Activated CD4-positive, alpha-beta T cell treated with anti-CD3 and anti-CD28 coated beads, Interleukin-2, amount 10 ng/mL, durations not matched to agents 24 days and 14 days (primary cell): ENCODE measurements at regions not wholly inside any gene's neighbourhood (a gene's known extent, or its start where the extent isn't known, plus 50 kb on each side); places are given as distances from the start of the nearest gene placed in this dataset.

Experiments used
- DNase-seq: peaks from one replicate; pipeline ENCODE4 v3.0.0; 2022
- H3K27ac Mint-ChIP-seq: one replicate; pipeline ENCODE4 v1.8.0; 2022; ENCODE audit warnings: mild to moderate bottlenecking, mixed read lengths
- H3K27me3 Mint-ChIP-seq: one replicate; pipeline ENCODE4 v1.8.0; 2022; ENCODE audit warnings: mixed read lengths
- H3K36me3 Mint-ChIP-seq: one replicate; pipeline ENCODE4 v1.8.0; 2022; ENCODE audit warnings: low read depth, mild to moderate bottlenecking, mixed read lengths
- H3K4me1 Mint-ChIP-seq: one replicate; pipeline ENCODE4 v1.8.0; 2021; ENCODE audit warnings: mixed read lengths
- H3K4me3 Mint-ChIP-seq: one replicate; pipeline ENCODE4 v1.8.0; 2022; ENCODE audit warnings: mild to moderate bottlenecking, moderate library complexity, mixed read lengths
- H3K9me3 Mint-ChIP-seq: one replicate; pipeline ENCODE4 v1.8.0; 2021; ENCODE audit warnings: mixed read lengths
- intact Hi-C: fragments of 100-400 bp; cut with micrococcal nuclease; formaldehyde crosslinking; loops from one replicate; pipeline ENCODE4 v1.15.1; 2023

DNA sequence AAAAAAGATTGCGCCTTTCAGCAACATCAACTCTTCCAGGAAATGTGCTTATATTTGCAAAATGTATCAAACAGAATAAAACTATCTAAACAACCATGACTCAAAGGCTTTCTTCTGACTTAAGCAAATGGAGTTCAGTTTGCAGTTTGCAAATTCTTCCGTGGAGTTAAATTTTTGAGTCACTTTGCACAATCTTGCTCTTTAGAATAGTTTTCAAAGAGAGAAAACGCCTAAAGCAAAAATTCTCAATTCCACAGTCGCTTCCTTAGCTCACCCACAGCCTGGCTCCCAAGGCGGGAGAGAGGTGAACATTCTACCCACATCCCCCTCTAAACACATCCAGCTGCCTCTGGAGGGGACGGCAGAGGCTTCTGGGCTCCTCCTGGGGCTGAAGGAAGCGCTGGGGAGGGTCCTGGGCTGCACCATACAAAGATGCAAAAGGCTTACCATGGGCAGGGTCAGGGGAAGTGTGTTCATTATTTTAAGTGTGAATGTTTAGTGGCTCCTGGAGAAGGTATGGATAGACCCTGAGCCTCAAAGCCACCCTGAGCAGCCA lies 1487.3 kb downstream of the TBC1D22A start:
- H3K4me1 Mint-ChIP-seq: peaks cover 3% of the 10 kb centered on the region
- H3K9me3 Mint-ChIP-seq: no peaks in the 10 kb centered on the region
- DNase-seq: no peak
- no peak overlapping the region for H3K4me3 Mint-ChIP-seq
- no peaks in the 10 kb centered on the region for H3K27me3 Mint-ChIP-seq
- H3K36me3 Mint-ChIP-seq: no peaks in the 10 kb centered on the region
- intact Hi-C loops: no loop called here
- H3K27ac Mint-ChIP-seq: no peak overlapping the region

- intact Hi-C loops: no loop called here
- no peaks in the 10 kb centered on the region for H3K27me3 Mint-ChIP-seq
- no peaks in the 10 kb centered on the region for H3K9me3 Mint-ChIP-seq
- H3K36me3 Mint-ChIP-seq: no peaks in the 10 kb centered on the region
- no peak overlapping the region for H3K4me3 Mint-ChIP-seq
- no peak overlapping the region for H3K27ac Mint-ChIP-seq
- DNase-seq: no peak
- peaks cover 3% of the 10 kb centered on the region for H3K4me1 Mint-ChIP-seq
Measured at GRCh38 chr22:48248901-48249455, 1486.5 kb downstream of the TBC1D22A start.

- Mint-ChIP-seq H3K9me3 (no peaks in the 10 kb centered on the region), H3K27me3 (no peaks in the 10 kb centered on the region), H3K4me1 (peaks cover 3% of the 10 kb centered on the region), H3K36me3 (no peaks in the 10 kb centered on the region), H3K27ac (no peak overlapping the region), H3K4me3 (no peak overlapping the region)
- intact Hi-C loops: no loop called here
- DNase-seq: no peak
Measured at GRCh38 chr22:48247829-48248228, 1485.4 kb downstream of the TBC1D22A start.

DNA sequence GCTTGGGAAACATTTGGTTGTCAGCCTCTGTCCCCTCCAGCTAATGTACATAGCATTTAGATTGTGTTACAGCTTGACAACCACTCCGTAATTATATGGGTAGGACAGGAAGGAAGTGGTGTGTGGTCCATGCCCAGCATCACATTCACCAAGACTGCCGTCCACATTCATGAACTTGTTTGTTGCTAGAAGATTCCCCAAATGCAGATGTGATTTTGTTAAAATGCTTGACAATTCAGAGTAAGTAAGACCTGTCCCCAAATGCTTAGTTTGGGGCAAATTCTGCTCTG lies 1482.7 kb downstream of the TBC1D22A start:
- intact Hi-C loops: no loop called here
- Mint-ChIP-seq H3K27ac (no peak overlapping the region), H3K9me3 (no peaks in the 10 kb centered on the region), H3K4me3 (no peak overlapping the region), H3K36me3 (no peaks in the 10 kb centered on the region), H3K27me3 (no peaks in the 10 kb centered on the region), H3K4me1 (peaks cover 5% of the 10 kb centered on the region)
- DNase-seq: no peak

GRCh38 chr22:48244388-48245195 lies 1482.1 kb downstream of the TBC1D22A start:
- intact Hi-C loops: no loop called here
- Mint-ChIP-seq H3K9me3 (no peaks in the 10 kb centered on the region), H3K4me3 (no peak overlapping the region), H3K4me1 (peaks cover 5% of the 10 kb centered on the region), H3K36me3 (no peaks in the 10 kb centered on the region), H3K27ac (no peak overlapping the region), H3K27me3 (no peaks in the 10 kb centered on the region)
- DNase-seq: no peak

DNA sequence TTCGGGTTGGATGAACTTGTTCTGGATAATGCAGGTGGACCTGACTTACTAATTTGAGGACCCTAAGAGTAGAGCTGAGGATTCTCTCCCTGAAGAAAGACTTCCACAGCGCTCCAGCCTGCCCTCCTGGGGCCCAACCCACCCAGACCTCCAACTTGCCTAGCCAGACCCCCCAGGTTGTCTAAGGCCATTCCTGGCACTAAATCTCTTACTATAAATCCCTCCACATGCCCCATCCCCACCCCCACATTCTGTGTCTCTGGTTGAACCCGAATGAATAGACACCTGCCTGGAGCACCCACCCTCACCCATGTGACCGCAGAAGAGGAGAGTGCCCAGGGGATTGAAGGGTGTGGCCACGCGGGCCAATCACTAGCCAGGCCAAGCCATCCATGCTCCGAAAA lies 1480.0 kb downstream of the TBC1D22A start:
- no peak for DNase-seq
- H3K36me3 Mint-ChIP-seq: no peaks in the 10 kb centered on the region
- peaks cover 5% of the 10 kb centered on the region for H3K4me1 Mint-ChIP-seq
- H3K27ac Mint-ChIP-seq: no peak overlapping the region
- no peaks in the 10 kb centered on the region for H3K9me3 Mint-ChIP-seq
- intact Hi-C loops: no loop called here
- H3K27me3 Mint-ChIP-seq: no peaks in the 10 kb centered on the region
- H3K4me3 Mint-ChIP-seq: no peak overlapping the region

GRCh38 chr22:48241658-48242057 lies 1479.2 kb downstream of the TBC1D22A start:
- Mint-ChIP-seq H3K4me1 (peaks cover 5% of the 10 kb centered on the region), H3K4me3 (no peak overlapping the region), H3K36me3 (no peaks in the 10 kb centered on the region), H3K9me3 (no peaks in the 10 kb centered on the region), H3K27ac (no peak overlapping the region), H3K27me3 (no peaks in the 10 kb centered on the region)
- no peak for DNase-seq
- intact Hi-C loops: no loop called here

DNA sequence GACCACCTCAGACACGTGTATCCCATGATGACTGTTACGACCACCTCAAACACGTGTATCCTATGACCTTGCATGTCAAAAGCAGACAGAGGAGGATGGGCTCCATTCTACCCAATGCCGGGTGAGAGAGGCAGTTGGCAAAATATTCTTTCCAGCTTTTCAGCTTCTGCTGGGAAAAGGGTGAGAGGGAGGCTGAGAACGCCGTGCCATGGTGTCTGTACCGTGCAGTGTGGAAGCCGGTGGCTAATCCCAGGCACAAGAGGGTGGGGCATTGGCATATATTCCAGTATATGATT lies 1478.4 kb downstream of the TBC1D22A start:
- H3K4me1 Mint-ChIP-seq: peaks cover 5% of the 10 kb centered on the region
- no peaks in the 10 kb centered on the region for H3K9me3 Mint-ChIP-seq
- H3K27ac Mint-ChIP-seq: no peak overlapping the region
- DNase-seq: no peak
- H3K36me3 Mint-ChIP-seq: no peaks in the 10 kb centered on the region
- H3K27me3 Mint-ChIP-seq: no peaks in the 10 kb centered on the region
- intact Hi-C loops: no loop called here
- H3K4me3 Mint-ChIP-seq: no peak overlapping the region

DNA sequence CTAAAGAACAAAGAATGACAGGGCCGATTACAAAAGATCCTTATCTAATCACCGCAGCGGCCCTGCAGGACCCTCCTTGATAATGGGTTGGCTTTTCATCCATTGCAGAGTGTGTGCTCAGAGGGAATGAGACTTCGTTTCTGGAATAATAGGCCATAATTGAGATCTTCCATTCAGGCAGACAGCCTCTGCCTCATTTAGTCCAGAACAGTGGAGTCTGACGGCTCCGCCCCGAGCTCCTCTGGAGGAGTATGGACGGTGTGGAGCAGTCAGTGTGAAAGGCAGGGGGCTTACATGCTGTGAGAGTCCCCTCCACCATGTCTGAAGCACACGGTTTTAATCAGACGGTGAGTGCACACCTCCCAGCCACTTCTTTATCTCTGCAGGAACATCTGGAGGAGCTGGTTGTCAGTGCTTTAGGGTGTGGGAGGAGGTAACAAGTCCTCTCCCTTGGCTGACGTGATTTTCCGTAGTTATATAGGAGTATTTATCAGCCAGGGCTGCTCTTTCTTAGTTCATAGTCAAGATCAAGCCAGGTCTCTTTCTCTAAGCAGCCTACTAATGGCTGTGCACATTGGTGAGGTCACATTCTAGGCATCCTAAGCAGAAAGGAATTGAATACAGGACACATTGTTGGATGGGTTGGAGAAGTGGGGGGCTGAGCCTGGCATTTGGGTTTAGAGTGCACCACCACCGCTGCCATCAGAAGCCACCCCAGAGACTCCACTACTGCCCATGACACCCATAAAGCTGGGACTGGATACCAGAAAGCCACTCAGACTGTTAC lies 1477.9 kb downstream of the TBC1D22A start:
- H3K9me3 Mint-ChIP-seq: no peaks in the 10 kb centered on the region
- DNase-seq: no peak
- H3K36me3 Mint-ChIP-seq: no peaks in the 10 kb centered on the region
- intact Hi-C loops: no loop called here
- H3K4me1 Mint-ChIP-seq: peaks cover 5% of the 10 kb centered on the region
- no peak overlapping the region for H3K27ac Mint-ChIP-seq
- H3K27me3 Mint-ChIP-seq: no peaks in the 10 kb centered on the region
- H3K4me3 Mint-ChIP-seq: no peak overlapping the region

DNA sequence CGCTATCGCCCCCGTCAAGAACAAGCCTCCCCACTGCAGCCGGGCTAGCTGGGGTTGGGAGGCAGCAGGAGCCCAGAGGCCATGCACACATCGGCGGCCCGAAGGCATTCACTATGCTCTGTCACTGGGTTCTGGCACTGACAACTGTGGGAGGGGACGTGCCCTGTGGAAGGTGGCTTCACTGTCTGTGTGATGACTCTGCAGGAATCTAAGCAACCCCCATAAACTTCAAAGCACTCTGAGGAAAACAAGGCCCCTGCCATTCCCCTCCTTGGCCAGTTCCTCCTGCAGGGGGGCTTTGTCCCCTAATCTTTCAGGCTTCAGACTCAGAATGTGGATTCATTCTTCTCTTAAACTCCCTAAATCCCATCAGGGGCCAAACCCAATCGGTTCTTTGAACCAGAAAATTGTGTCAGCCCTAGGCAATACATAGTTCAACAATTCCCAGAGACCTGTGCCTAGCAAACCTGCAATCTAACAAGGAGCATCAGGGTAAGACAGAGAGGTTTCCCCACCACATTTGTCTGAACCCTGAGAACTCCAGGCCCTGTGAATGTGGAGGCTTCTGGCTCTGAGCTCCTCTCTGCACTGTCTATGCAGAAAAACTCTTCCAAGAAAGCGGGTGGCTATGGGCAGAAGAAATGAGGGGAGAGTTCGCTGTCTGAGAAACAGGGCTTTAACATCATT lies 1477.2 kb downstream of the TBC1D22A start:
- H3K4me1 Mint-ChIP-seq: peaks cover 2% of the 10 kb centered on the region
- DNase-seq: no peak
- intact Hi-C loops: no loop called here
- H3K27me3 Mint-ChIP-seq: no peaks in the 10 kb centered on the region
- no peaks in the 10 kb centered on the region for H3K9me3 Mint-ChIP-seq
- no peak overlapping the region for H3K27ac Mint-ChIP-seq
- no peak overlapping the region for H3K4me3 Mint-ChIP-seq
- H3K36me3 Mint-ChIP-seq: no peaks in the 10 kb centered on the region

GRCh38 chr22:48238966-48239365 lies 1476.5 kb downstream of the TBC1D22A start:
- no peak overlapping the region for H3K27ac Mint-ChIP-seq
- peaks cover 2% of the 10 kb centered on the region for H3K4me1 Mint-ChIP-seq
- DNase-seq: no peak
- no peaks in the 10 kb centered on the region for H3K27me3 Mint-ChIP-seq
- peaks cover under 1% of the 10 kb centered on the region for H3K9me3 Mint-ChIP-seq
- no peak overlapping the region for H3K4me3 Mint-ChIP-seq
- intact Hi-C loops: no loop called here
- H3K36me3 Mint-ChIP-seq: no peaks in the 10 kb centered on the region

GRCh38 chr22:48238284-48238915 lies 1476.0 kb downstream of the TBC1D22A start:
- Mint-ChIP-seq H3K4me3 (no peak overlapping the region), H3K36me3 (no peaks in the 10 kb centered on the region), H3K27ac (no peak overlapping the region), H3K27me3 (no peaks in the 10 kb centered on the region), H3K9me3 (peaks cover 5% of the 10 kb centered on the region), H3K4me1 (peaks cover 2% of the 10 kb centered on the region)
- no peak for DNase-seq
- intact Hi-C loops: no loop called here

DNA sequence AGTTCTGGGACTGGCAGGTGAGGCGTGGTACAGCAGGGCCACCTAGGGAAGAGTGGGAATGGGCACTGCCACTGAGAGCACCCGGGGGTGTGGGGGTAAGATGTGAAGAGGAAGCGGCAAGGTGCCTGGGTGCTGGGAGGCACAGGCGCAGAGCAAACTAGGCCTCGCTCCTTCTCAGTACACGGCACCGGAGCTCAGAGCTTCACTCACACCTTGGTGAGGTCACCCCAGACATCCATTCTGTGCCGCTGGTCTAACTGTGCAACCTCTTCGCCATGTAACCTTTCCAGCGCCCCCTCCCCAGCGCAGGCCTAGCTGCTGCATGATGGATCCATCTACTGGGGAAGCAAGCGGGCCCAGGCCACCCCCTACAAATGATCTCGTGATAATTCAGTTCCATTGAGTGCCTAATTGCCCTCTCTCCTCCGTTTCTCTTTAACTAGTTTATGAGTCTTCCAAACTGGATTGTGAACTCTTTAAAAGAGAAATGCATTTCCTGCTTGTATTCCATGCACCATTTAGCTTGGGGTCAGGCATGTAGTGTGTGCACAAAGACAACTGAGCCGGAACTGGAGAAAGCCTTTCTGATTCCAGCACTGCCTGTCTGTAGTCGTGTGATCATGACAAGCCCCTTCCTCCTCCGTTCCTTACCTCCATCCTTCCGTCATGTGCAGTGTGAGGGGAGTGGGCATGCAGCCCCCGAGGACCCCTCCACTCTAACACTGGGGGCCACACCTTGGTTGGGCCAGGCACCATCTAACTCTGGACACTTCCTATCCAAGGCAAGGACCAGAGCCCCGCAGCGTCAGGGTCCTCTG lies 1475.2 kb downstream of the TBC1D22A start:
- no peak for DNase-seq
- Mint-ChIP-seq H3K9me3 (peaks cover 7% of the 10 kb centered on the region), H3K4me1 (peaks cover 2% of the 10 kb centered on the region), H3K27ac (no peak overlapping the region), H3K4me3 (no peak overlapping the region), H3K36me3 (no peaks in the 10 kb centered on the region), H3K27me3 (no peaks in the 10 kb centered on the region)
- intact Hi-C loops: no loop called here
